ENCODE measurements at regions not wholly inside any gene's neighbourhood (a gene's known extent, or its start where the extent isn't known, plus 50 kb on each side); places are given as distances from the start of the nearest gene placed in this dataset.
"Not testable (repeated sequence)": the region's sequence is repeated elsewhere in the genome, so short reads cannot be mapped to it uniquely, and the experiment has no call there.

GRCh38 chr3:64437131-64437530 lies 211.9 kb upstream of the PRICKLE2 start:
- DNase-seq (ENCODE audit: low spot score) = no peak

GRCh38 chr3:64435023-64435422 lies 209.8 kb upstream of the PRICKLE2 start:
- DNase-seq (ENCODE audit: low spot score) = not testable (repeated sequence)

- DNase-seq (ENCODE audit: low spot score) = no peak
Measured at GRCh38 chr3:64432870-64433269, 207.6 kb upstream of the PRICKLE2 start.

- no peak for DNase-seq (ENCODE audit: low spot score)
Measured at GRCh38 chr3:64431526-64432091, 206.3 kb upstream of the PRICKLE2 start.

- no peak for DNase-seq (ENCODE audit: low spot score)
Measured at GRCh38 chr3:64427671-64428070, 202.4 kb upstream of the PRICKLE2 start.

- DNase-seq (ENCODE audit: low spot score) = no peak
Measured at GRCh38 chr3:64426551-64426950, 201.3 kb upstream of the PRICKLE2 start.

- DNase-seq (ENCODE audit: low spot score) = no peak
Measured at GRCh38 chr3:64422932-64423331, 197.7 kb upstream of the PRICKLE2 start.

- no peak for DNase-seq (ENCODE audit: low spot score)
Measured at GRCh38 chr3:64422192-64422591, 196.9 kb upstream of the PRICKLE2 start.

GRCh38 chr3:64417816-64418215 lies 192.6 kb upstream of the PRICKLE2 start:
- no peak for DNase-seq (ENCODE audit: low spot score)

GRCh38 chr3:64414043-64414442 lies 188.8 kb upstream of the PRICKLE2 start:
- DNase-seq (ENCODE audit: low spot score) = no peak

GRCh38 chr3:64411101-64411500 lies 185.8 kb upstream of the PRICKLE2 start:
- DNase-seq (ENCODE audit: low spot score) = no peak

GRCh38 chr3:64410226-64410625 lies 185.0 kb upstream of the PRICKLE2 start:
- no peak for DNase-seq (ENCODE audit: low spot score)

GRCh38 chr3:64408770-64409169 lies 183.5 kb upstream of the PRICKLE2 start:
- DNase-seq (ENCODE audit: low spot score) = no peak

- no peak for DNase-seq (ENCODE audit: low spot score)
Measured at GRCh38 chr3:64406271-64406670, 181.0 kb upstream of the PRICKLE2 start.

- no peak for DNase-seq (ENCODE audit: low spot score)
Measured at GRCh38 chr3:64405211-64405835, 180.1 kb upstream of the PRICKLE2 start.

- no peak for DNase-seq (ENCODE audit: low spot score)
Measured at GRCh38 chr3:64400706-64401105, 175.4 kb upstream of the PRICKLE2 start.

GRCh38 chr3:64399205-64399800 lies 174.0 kb upstream of the PRICKLE2 start:
- peak; percentile 28 for DNase-seq (ENCODE audit: low spot score)

GRCh38 chr3:64398476-64398875 lies 173.2 kb upstream of the PRICKLE2 start:
- no peak for DNase-seq (ENCODE audit: low spot score)

- DNase-seq (ENCODE audit: low spot score) = no peak
Measured at GRCh38 chr3:64398006-64398405, 172.7 kb upstream of the PRICKLE2 start.

- DNase-seq (ENCODE audit: low spot score) = no peak
Measured at GRCh38 chr3:64397573-64397972, 172.3 kb upstream of the PRICKLE2 start.

GRCh38 chr3:64395490-64395889 lies 170.2 kb upstream of the PRICKLE2 start:
- no peak for DNase-seq (ENCODE audit: low spot score)

- no peak for DNase-seq (ENCODE audit: low spot score)
Measured at GRCh38 chr3:64393193-64393592, 167.9 kb upstream of the PRICKLE2 start.

- DNase-seq (ENCODE audit: low spot score) = no peak
Measured at GRCh38 chr3:64392001-64392400, 166.7 kb upstream of the PRICKLE2 start.

GRCh38 chr3:64390893-64391292 lies 165.6 kb upstream of the PRICKLE2 start:
- no peak for DNase-seq (ENCODE audit: low spot score)

All from activated CD4-positive, alpha-beta T cell treated with anti-CD3 and anti-CD28 coated beads, Interleukin-2, Interleukin-4, amounts not matched to agents 100 ng/mL and 50 ng/mL, durations not matched to agents 16 hours and 8 hours (primary cell).